ENCODE measurements at regions not wholly inside any gene's neighbourhood (a gene's known extent, or its start where the extent isn't known, plus 50 kb on each side); places are given as distances from the start of the nearest gene placed in this dataset.

DNA sequence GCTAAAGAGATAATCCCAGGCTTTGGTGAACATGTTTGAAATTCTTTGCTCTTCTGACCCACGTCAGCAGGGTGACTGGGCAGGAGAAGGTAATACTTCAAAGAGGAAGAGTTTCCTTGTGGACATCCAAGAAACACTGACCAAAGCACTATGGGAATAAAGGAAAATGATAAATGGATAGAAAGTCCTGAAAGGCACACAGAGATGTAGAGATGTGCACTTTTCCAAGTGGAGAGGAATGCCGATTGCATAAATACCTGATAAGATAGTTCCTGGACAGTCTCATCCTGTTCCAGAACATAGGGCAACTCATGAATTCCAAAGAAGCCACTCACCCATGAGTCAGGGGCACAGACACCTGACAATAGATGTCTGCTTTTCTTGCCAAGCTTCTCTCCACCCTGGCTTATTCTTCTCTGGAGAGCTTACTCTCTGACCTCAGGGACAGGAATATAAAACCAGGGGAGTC, 191.3 kb upstream of the FOXA2 start:
- H3K27me3 ChIP-seq (ENCODE audit: insufficient read depth, low read depth, low read length), result no peaks in the 10 kb centered on the region
- no peak for TF ChIP-seq TAF1 (IDR thresholded peaks at IDR 0.05; ENCODE audit: low read depth)
- TF ChIP-seq EP300 (conservative IDR thresholded peaks at IDR 0.05; ENCODE audit: poor library complexity, severe bottlenecking), result no peak
- no peak for TF ChIP-seq RAD21 (conservative IDR thresholded peaks at IDR 0.05)
- TF ChIP-seq EZH2 (IDR thresholded peaks at IDR 0.05; ENCODE audit: borderline replicate concordance, insufficient read depth, low read length, poor library complexity, severe bottlenecking), result no peak
- TF ChIP-seq CTCF (IDR thresholded peaks at IDR 0.05; ENCODE audit: poor library complexity, severe bottlenecking), result no peak
- TF ChIP-seq, protein P1, sequence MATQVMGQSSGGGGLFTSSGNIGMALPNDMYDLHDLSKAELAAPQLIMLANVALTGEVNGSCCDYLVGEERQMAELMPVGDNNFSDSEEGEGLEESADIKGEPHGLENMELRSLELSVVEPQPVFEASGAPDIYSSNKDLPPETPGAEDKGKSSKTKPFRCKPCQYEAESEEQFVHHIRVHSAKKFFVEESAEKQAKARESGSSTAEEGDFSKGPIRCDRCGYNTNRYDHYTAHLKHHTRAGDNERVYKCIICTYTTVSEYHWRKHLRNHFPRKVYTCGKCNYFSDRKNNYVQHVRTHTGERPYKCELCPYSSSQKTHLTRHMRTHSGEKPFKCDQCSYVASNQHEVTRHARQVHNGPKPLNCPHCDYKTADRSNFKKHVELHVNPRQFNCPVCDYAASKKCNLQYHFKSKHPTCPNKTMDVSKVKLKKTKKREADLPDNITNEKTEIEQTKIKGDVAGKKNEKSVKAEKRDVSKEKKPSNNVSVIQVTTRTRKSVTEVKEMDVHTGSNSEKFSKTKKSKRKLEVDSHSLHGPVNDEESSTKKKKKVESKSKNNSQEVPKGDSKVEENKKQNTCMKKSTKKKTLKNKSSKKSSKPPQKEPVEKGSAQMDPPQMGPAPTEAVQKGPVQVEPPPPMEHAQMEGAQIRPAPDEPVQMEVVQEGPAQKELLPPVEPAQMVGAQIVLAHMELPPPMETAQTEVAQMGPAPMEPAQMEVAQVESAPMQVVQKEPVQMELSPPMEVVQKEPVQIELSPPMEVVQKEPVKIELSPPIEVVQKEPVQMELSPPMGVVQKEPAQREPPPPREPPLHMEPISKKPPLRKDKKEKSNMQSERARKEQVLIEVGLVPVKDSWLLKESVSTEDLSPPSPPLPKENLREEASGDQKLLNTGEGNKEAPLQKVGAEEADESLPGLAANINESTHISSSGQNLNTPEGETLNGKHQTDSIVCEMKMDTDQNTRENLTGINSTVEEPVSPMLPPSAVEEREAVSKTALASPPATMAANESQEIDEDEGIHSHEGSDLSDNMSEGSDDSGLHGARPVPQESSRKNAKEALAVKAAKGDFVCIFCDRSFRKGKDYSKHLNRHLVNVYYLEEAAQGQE (IDR thresholded peaks at IDR 0.05; ENCODE audit: borderline replicate concordance), result no peak
- no peak for TF ChIP-seq SMC3 (conservative IDR thresholded peaks at IDR 0.05; ENCODE audit: poor library complexity)
- TF ChIP-seq MXI1 (conservative IDR thresholded peaks at IDR 0.05; ENCODE audit: poor library complexity, severe bottlenecking), result no peak
- TF ChIP-seq POLR2AphosphoS5 (IDR thresholded peaks at IDR 0.05), result no peak
- no peak overlapping the region for H3K4me2 ChIP-seq (ENCODE audit: low read length)
- no peak overlapping the region for H3K4me3 ChIP-seq (ENCODE audit: low read length)
- no peaks in the 10 kb centered on the region for H3K36me3 ChIP-seq (ENCODE audit: insufficient read depth, low read length)
- no peak overlapping the region for H3K9ac ChIP-seq (ENCODE audit: low read length)
- no peak overlapping the region for H2AFZ ChIP-seq (ENCODE audit: low read depth, low read length)
- no peaks in the 10 kb centered on the region for H3F3A ChIP-seq (ENCODE audit: insufficient read depth, low read length, poor library complexity, severe bottlenecking)
- H3K79me2 ChIP-seq (replicated peaks; ENCODE audit: insufficient read depth, low read length), result no peaks in the 10 kb centered on the region
- H3K27ac ChIP-seq (ENCODE audit: low read length), result no peak overlapping the region
- no peaks in the 10 kb centered on the region for H4K20me1 ChIP-seq (ENCODE audit: insufficient read depth)
- no peaks in the 10 kb centered on the region for H3K9me3 ChIP-seq (ENCODE audit: low read length)
- no peaks in the 10 kb centered on the region for H3K9me2 ChIP-seq (ENCODE audit: insufficient read depth, low read length)

GRCh38 chr20:22776369-22776768, 192.0 kb upstream of the FOXA2 start:
- Histone ChIP-seq H3K9me3 (ENCODE audit: low read length) (no peaks in the 10 kb centered on the region), H3K9ac (ENCODE audit: low read length) (no peak overlapping the region), H3F3A (ENCODE audit: insufficient read depth, low read length, poor library complexity, severe bottlenecking) (no peaks in the 10 kb centered on the region), H3K9me2 (ENCODE audit: insufficient read depth, low read length) (no peaks in the 10 kb centered on the region), H3K79me2 (replicated peaks; ENCODE audit: insufficient read depth, low read length) (no peaks in the 10 kb centered on the region), H3K4me3 (ENCODE audit: low read length) (no peak overlapping the region), H3K27ac (ENCODE audit: low read length) (no peak overlapping the region), H3K36me3 (ENCODE audit: insufficient read depth, low read length) (no peaks in the 10 kb centered on the region), H4K20me1 (ENCODE audit: insufficient read depth) (no peaks in the 10 kb centered on the region), H3K4me2 (ENCODE audit: low read length) (no peak overlapping the region), H2AFZ (ENCODE audit: low read depth, low read length) (no peak overlapping the region), H3K27me3 (ENCODE audit: insufficient read depth, low read depth, low read length) (no peaks in the 10 kb centered on the region)
- TF ChIP-seq TAF1 (IDR thresholded peaks at IDR 0.05; ENCODE audit: low read depth), result no peak
- no peak for TF ChIP-seq CTCF (IDR thresholded peaks at IDR 0.05; ENCODE audit: poor library complexity, severe bottlenecking)
- TF ChIP-seq EP300 (conservative IDR thresholded peaks at IDR 0.05; ENCODE audit: poor library complexity, severe bottlenecking), result no peak
- no peak for TF ChIP-seq SMC3 (conservative IDR thresholded peaks at IDR 0.05; ENCODE audit: poor library complexity)
- TF ChIP-seq, protein P1 (IDR thresholded peaks at IDR 0.05; ENCODE audit: borderline replicate concordance), result no peak
- no peak for TF ChIP-seq EZH2 (IDR thresholded peaks at IDR 0.05; ENCODE audit: borderline replicate concordance, insufficient read depth, low read length, poor library complexity, severe bottlenecking)

All from neural cell (in vitro differentiated cells).